ENCODE measurements at regions not wholly inside any gene's neighbourhood (a gene's known extent, or its start where the extent isn't known, plus 50 kb on each side); places are given as distances from the start of the nearest gene placed in this dataset.

- TF ChIP-seq, protein P1, sequence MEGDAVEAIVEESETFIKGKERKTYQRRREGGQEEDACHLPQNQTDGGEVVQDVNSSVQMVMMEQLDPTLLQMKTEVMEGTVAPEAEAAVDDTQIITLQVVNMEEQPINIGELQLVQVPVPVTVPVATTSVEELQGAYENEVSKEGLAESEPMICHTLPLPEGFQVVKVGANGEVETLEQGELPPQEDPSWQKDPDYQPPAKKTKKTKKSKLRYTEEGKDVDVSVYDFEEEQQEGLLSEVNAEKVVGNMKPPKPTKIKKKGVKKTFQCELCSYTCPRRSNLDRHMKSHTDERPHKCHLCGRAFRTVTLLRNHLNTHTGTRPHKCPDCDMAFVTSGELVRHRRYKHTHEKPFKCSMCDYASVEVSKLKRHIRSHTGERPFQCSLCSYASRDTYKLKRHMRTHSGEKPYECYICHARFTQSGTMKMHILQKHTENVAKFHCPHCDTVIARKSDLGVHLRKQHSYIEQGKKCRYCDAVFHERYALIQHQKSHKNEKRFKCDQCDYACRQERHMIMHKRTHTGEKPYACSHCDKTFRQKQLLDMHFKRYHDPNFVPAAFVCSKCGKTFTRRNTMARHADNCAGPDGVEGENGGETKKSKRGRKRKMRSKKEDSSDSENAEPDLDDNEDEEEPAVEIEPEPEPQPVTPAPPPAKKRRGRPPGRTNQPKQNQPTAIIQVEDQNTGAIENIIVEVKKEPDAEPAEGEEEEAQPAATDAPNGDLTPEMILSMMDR (IDR thresholded peaks at IDR 0.05) = no peak
- TF ChIP-seq ZFX (IDR thresholded peaks at IDR 0.05; ENCODE audit: borderline replicate concordance) = no peak
These were observed 376.1 kb upstream of the GRIN3A start for GRCh38 chr9:102114557-102114956.
